Inflammatory macrophage treated with lipopolysaccharide for 1 hour (primary cell): ENCODE measurements at regions not wholly inside any gene's neighbourhood (a gene's known extent, or its start where the extent isn't known, plus 50 kb on each side); places are given as distances from the start of the nearest gene placed in this dataset.

ENCODE experiments used
- DNase-seq, 2 donors: peaks; one replicate each; pipeline ENCODE4 v3.0.0-alpha.2; 2020 to 2022

GRCh38 chrX:149272690-149273463 lies 232.2 kb downstream of the IDS start:
- no peak for DNase-seq

DNA sequence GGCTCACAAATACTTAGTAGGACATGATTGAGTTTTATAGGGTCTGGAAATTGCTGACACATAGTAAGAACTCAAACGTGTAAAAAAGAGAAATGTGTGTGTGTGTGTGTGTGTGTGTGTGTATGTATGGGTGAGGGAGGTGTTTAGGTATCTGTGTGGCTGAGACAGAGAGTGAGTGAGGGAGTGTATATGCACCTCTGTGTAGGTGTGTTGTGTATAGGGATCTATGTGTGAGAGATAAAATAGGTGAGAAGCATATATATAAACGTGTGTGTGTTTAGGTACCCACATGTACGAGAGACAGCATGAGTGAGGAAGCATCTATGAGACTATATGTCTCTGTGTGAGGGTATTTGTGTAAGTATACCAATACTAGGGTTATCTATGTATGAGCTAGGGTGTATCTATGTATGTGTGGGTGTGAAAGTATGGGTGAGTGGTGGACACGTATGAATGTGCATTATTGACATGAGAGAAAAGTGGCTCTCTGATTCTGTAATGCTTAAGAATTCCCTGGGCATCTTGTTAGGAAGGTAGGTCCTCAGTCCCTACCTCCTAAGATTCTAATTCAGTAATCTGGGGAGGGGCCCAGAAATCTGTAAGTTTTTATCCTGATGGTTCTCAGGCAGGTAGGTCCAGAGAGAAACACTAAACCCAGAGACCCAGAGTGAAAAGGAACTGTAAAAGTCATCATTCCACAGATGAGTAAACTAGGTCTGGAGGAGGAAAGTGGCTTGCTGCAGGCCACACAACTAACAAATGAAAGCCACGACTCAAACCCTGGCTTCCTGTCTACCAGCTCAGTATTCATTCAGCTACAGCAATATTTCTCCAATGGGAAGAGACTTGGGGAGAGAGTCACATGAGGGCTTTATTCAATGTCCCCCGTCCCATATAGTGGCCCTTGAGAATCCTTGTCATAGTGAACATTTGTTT lies 237.0 kb downstream of the IDS start:
- no peak for DNase-seq

DNA sequence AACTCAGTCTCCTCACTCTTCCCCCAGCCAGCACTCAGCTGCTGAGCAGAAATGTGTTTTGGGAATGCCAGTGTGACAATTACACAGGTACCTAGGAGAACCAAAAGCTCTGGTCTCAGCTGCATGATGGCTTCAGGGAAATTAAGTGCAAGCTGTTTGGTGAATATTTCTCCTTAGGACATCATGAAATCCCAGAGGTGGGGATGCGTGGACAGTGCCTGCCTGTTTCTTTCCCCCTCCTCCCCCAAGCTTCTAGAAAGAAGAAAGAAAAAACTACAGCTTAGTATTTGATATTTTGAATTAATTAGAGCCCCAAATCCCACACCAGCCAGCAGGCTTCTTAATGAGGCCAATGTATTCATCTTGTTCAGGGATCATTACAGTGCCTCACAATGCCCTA lies 243.0 kb downstream of the IDS start:
- DNase-seq: no peak

GRCh38 chrX:149259241-149259640 lies 245.9 kb downstream of the IDS start:
- DNase-seq: no peak

GRCh38 chrX:149255860-149256259 lies 249.2 kb downstream of the IDS start:
- no peak for DNase-seq

DNA sequence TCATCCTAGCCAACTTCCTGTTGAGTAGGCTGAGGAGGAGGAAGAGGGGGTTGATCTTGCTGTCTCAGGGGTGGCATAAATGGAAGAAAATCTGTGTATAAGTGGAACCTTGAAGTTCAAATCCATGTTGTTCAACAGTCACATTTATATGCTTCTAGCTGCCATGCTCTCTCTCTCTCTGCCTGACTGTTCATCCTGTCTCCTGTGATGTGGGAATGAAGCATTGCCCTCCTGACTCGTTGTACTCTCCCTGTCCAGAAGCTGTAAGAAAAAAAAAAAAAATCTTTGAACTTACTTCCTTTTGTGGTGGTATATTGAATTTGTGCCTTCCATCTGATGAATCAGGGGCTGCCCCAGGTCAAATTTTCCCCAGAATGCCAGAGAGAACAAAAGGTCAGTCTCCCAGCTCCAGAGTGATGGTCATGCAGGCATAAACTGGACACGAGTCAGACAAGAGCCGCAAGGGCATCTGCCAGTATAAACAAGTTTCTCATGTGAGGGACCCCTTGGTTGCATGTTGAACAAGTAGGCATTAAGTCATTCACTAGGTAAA lies 257.0 kb downstream of the IDS start:
- DNase-seq: no peak

GRCh38 chrX:149230689-149231088 lies 274.4 kb downstream of the IDS start:
- DNase-seq: no peak

- DNase-seq: no peak
Measured at GRCh38 chrX:149223854-149224253, 281.3 kb downstream of the IDS start.

DNA sequence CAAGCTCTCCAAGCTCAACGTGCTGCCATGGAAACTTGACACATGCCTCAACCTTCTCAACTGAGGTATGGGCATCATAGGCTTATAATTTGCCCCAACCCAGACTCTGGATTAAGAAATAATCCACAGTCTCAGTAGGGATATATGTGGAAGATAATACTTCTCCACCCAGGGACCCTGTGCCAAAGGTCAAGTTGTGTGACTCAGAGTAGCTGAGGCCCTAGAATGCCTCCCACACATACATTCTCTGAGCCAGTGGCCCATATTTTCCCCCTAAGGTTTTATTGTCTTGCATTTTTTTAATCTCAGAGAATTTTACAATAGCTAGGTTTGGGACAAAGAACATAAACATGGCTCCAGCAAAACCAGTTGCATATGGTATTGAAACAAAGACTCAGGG lies 283.1 kb downstream of the IDS start:
- no peak for DNase-seq

DNA sequence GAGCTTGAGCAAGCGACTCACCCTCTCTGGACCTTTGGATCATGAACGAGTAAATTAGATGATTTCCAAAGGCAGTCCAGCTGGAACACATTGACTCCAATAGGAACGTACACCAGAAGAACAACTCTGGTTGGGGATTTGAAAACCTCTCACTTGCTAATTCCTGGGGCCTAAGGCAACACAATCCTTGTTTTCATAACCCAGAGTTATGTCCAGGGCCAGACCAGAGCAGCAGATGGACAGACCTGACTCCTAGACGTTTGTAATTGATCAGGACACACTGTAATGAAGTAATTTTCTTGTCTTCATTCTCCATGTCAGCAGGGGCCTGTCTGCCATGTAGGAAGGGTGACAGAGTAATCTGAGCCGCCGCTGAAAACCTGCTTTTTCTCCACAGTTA lies 283.9 kb downstream of the IDS start:
- no peak for DNase-seq

DNA sequence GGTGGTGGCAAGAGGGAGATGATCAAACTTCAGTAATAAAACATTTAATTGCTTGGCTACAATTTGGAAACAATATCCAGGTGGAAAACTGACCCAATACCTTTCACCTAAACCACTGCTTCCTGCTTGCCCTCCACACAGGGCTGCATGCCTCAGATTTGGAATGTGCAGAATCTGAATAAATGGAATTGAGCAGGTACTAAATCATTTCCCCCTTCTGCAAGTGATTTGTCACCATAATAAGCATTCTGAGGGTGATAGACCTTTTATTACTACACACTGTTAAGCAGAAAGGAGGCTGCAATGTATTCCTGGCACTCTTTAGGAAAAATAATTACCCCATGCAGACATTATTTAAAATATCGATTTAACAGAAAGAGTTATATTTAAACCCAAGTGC lies 291.8 kb downstream of the IDS start:
- DNase-seq: no peak

DNA sequence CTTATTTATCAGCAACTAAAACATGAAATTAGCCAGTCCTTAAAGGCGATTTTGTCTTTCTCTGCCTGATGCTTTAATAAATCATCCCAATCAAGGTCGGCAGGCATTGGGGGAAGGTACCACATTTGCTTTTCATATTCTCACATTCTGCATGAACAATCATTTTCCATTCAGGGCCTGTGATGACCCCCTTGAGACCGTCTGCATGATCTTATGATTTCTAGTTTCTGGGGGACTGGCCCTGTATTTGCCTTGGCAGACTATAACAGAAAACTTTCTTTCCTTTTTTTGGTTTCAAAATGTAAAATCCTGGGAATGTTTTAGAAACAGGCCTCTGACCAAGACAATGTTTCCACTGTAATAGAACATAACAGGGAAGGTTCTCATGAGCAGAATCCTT lies 296.8 kb downstream of the IDS start:
- DNase-seq: no peak

- DNase-seq: no peak
Measured at GRCh38 chrX:149207518-149207917, 297.6 kb downstream of the IDS start.

- DNase-seq: no peak
Measured at GRCh38 chrX:149205937-149206336, 299.2 kb downstream of the IDS start.

DNA sequence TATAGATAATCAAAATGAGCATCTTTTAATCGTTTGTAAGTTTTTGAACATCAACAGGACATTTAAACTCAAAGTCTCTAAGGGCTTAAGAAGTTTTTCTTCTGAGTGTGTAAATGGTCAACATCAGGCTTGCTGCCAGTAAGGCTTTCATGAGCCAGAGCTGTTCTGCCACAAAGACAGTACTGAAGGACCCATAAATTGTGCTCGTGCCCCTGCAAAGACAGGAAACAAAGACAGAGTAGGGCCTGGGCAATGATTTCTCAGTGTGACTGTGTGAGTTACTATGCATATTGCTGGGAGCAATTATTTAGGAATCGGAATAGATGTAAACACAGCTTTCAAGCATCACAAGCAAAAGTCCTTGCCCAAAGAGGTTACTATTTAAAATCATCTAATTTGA lies 300.0 kb downstream of the IDS start:
- no peak for DNase-seq

DNA sequence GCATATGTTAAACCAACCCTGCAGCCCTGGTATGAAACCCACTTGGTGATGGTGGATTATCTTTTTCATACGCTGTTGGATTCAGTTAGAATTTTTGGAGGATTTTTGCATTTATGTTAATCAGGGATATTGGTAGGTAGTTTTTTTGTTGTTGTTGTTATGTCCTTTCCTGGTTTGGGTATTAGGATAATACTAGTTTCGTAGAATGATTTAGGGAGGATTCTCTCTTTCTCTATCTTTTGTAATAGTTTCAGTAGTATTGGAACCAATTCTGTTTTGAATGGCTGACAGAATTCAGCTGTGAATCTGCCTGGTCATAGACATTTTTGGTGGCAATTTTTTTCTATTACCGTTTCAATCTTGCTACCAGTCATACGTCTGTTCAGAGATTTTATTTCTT lies 305.4 kb downstream of the IDS start:
- DNase-seq: no peak

GRCh38 chrX:149198980-149199732 lies 305.9 kb downstream of the IDS start:
- DNase-seq: no peak

DNA sequence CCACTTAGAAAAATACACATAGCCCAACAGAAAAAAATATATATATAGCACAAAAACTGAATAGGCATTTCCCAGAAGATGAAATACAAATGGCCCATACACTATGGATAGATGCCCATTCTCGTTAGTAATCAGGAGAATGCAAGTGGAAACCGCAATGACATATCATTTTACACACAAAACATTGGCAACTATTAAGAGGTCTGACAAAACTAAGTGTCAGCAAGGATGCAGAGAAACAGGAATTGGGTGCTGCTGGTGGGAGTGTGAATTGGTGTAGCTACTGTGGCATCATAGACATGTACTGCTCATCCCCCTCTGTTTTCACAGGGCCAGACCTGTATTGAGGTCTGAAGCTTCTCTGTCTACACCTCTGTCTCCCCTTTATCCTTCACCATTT lies 320.0 kb downstream of the IDS start:
- no peak for DNase-seq

DNA sequence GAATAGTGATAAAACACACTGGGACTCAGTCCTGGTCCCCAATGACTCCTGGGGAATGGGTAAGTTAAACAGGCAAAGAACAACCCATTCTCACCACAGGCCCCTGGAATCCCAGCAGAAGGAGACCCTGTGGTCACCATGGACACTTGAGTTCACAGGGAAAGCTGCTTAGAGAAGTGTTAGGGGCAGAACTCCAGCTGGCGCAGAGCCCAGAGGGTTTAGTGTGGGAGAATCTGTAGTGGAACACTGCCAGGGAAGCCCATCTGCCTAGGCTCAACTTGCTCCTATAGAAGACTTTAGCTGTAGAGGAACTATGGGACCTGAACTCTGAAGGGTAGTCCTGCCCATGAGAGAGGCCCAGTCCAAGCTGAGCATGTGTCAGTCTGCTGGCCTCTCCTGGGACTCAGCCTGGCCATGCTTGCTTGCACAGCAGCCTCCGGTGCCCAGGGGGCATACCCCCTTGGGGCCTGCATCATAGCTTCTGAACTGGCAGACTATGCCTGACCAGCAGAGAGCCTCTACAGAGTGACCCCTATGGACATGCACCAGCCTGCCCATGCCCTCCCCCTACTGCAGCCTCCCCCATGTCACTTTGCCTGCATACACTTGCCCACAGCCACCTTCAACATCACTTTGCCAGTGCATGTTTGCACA lies 343.5 kb downstream of the IDS start:
- no peak for DNase-seq

DNA sequence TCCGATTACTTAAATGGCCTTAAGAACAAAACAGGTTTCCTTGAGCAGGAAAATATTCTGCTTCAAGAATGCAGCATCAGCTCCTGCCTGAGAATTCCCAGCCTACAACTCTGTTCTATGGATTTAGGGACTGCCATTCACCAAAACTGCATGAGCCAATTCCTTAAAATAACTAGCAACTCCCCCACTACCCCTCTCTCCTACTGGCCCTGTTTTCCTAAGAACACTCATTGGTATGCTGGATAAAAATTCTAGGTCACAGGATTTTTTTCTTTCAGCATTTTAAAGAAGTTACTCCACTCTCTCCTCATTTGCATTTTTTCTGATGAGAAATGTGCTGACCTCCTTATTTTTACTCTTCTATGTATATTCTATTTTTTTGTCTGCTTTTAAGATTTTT lies 347.1 kb downstream of the IDS start:
- DNase-seq: no peak

- no peak for DNase-seq
Measured at GRCh38 chrX:149152941-149153340, 352.2 kb downstream of the IDS start.
